WTC11 (cell line): ENCODE measurements at regions not wholly inside any gene's neighbourhood (a gene's known extent, or its start where the extent isn't known, plus 50 kb on each side); places are given as distances from the start of the nearest gene placed in this dataset.

Experiments used
- ATAC-seq: fragments of 200-7000 bp; cut with Tn5 transposase; 2 replicates; pipeline ENCODE4 v1.10.0; 2021; ENCODE audit warnings: mild to moderate bottlenecking, moderate library complexity
- CTCF ChIA-PET: fragments of 300-600 bp; sonication (Branson Sonifier 250); formaldehyde crosslinking; loops from one replicate; lab custom pipeline; 2021; ENCODE audit warnings: antibody characterized with exemption; lab: Charles Lee
- POLR2A ChIA-PET: fragments of 350-600 bp; sonication (Branson Sonifier 250); formaldehyde crosslinking; loops from one replicate; lab custom pipeline; 2021; ENCODE audit warnings: antibody characterized with exemption; lab: Charles Lee
- DNase-seq: peaks from one replicate; pipeline ENCODE4 v3.0.0; 2021; ENCODE audit warnings: low spot score
- H3K27ac Mint-ChIP-seq: 2 replicates; pipeline ENCODE4 v1.8.0; 2021; ENCODE audit warnings: mixed read lengths
- H3K27me3 Mint-ChIP-seq: 2 replicates; pipeline ENCODE4 v1.8.0; 2021; ENCODE audit warnings: low read depth, mild to moderate bottlenecking, moderate library complexity, mixed read lengths
- H3K36me3 Mint-ChIP-seq: 2 replicates; pipeline ENCODE4 v1.8.0; 2021; ENCODE audit warnings: mixed read lengths
- H3K4me1 Mint-ChIP-seq: 2 replicates; pipeline ENCODE4 v1.8.0; 2022; ENCODE audit warnings: mixed read lengths
- H3K4me3 Mint-ChIP-seq: 2 replicates; pipeline ENCODE4 v1.8.0; 2021; ENCODE audit warnings: mild to moderate bottlenecking, moderate library complexity, mixed read lengths
- H3K9me3 Mint-ChIP-seq: 2 replicates; pipeline ENCODE4 v1.8.0; 2021; ENCODE audit warnings: mixed read lengths
- ARID4B ChIP-seq: sonication (generic); formaldehyde crosslinking; IDR thresholded peaks from 2 replicates; pipeline ENCODE4 v1.8.0; 2023; ENCODE audit warnings: missing genetic modification reagents, mild to moderate bottlenecking, borderline replicate concordance
- CTCF ChIP-seq: fragments of 200-600 bp; IDR thresholded peaks from 2 replicates; pipeline ENCODE4 v1.8.0; 2022; ENCODE audit warnings: antibody characterized with exemption
- FOXK1 ChIP-seq: sonication (generic); formaldehyde crosslinking; IDR thresholded peaks from 2 replicates; pipeline ENCODE4 v1.8.0; 2022; ENCODE audit warnings: mild to moderate bottlenecking, moderate library complexity, missing genetic modification reagents
- GRHL2 ChIP-seq: fragments of 250-450 bp; sonication (Bioruptor Pico); IDR thresholded peaks from 2 replicates; pipeline ENCODE4 v1.8.0; 2022; ENCODE audit warnings: mild to moderate bottlenecking, moderate library complexity; ENCODE audit not compliant: insufficient replicate concordance, severe bottlenecking
- IRF1 ChIP-seq: sonication (generic); formaldehyde crosslinking; IDR thresholded peaks from 2 replicates; pipeline ENCODE4 v1.8.0; 2023; ENCODE audit warnings: missing genetic modification reagents
- JAZF1 ChIP-seq: fragments of 250-450 bp; sonication (Bioruptor Pico); IDR thresholded peaks from 2 replicates; pipeline ENCODE4 v1.9.0; 2021; ENCODE audit warnings: moderate library complexity, mild to moderate bottlenecking, inconsistent platforms
- JUN ChIP-seq: sonication (generic); formaldehyde crosslinking; IDR thresholded peaks from 2 replicates; pipeline ENCODE4 v1.8.0; 2023; ENCODE audit warnings: mild to moderate bottlenecking, missing genetic modification reagents
- KAT7 ChIP-seq: sonication (generic); formaldehyde crosslinking; IDR thresholded peaks from 2 replicates; pipeline ENCODE4 v1.8.1; 2023; ENCODE audit warnings: missing genetic modification reagents, mild to moderate bottlenecking, borderline replicate concordance
- MAX ChIP-seq: sonication (generic); formaldehyde crosslinking; IDR thresholded peaks from 2 replicates; pipeline ENCODE4 v1.8.0; 2022; ENCODE audit warnings: mild to moderate bottlenecking, missing genetic modification reagents
- NFATC4 ChIP-seq: fragments of 250-450 bp; sonication (Bioruptor Pico); IDR thresholded peaks from 2 replicates; pipeline ENCODE4 v1.9.0; 2021; ENCODE audit warnings: mild to moderate bottlenecking
- NR1H2 ChIP-seq: sonication (generic); formaldehyde crosslinking; IDR thresholded peaks from 2 replicates; pipeline ENCODE4 v1.9.0; 2021; ENCODE audit warnings: mild to moderate bottlenecking, moderate library complexity, missing genetic modification reagents
- NR2C2 ChIP-seq: sonication (generic); formaldehyde crosslinking; IDR thresholded peaks from 2 replicates; pipeline ENCODE4 v1.8.0; 2022; ENCODE audit warnings: mild to moderate bottlenecking, missing genetic modification reagents
- PRDM15 ChIP-seq: sonication (generic); formaldehyde crosslinking; IDR thresholded peaks from 2 replicates; pipeline ENCODE4 v1.8.0; 2022; ENCODE audit warnings: missing genetic modification reagents
- PRRX2 ChIP-seq: fragments of 250-450 bp; sonication (Bioruptor Pico); IDR thresholded peaks from 2 replicates; pipeline ENCODE4 v1.8.0; 2021; ENCODE audit warnings: mild to moderate bottlenecking
- SMAD3 ChIP-seq: sonication (generic); formaldehyde crosslinking; IDR thresholded peaks from 2 replicates; pipeline ENCODE4 v1.8.0; 2022; ENCODE audit warnings: missing genetic modification reagents, mild to moderate bottlenecking, borderline replicate concordance
- ZNF219 ChIP-seq: sonication (generic); formaldehyde crosslinking; IDR thresholded peaks from 2 replicates; pipeline ENCODE4 v1.8.0; 2023; ENCODE audit warnings: missing genetic modification reagents, mild to moderate bottlenecking, borderline replicate concordance
- ZNF281 ChIP-seq: sonication (generic); formaldehyde crosslinking; IDR thresholded peaks from 2 replicates; pipeline ENCODE4 v1.8.0; 2023; ENCODE audit warnings: mild to moderate bottlenecking, missing genetic modification reagents
- ZNF416 ChIP-seq: fragments of 250-450 bp; sonication (Bioruptor Pico); IDR thresholded peaks from 2 replicates; pipeline ENCODE4 v1.9.0; 2021; ENCODE audit warnings: mild to moderate bottlenecking, inconsistent platforms
- ZNF423 ChIP-seq: fragments of 250-450 bp; sonication (Bioruptor Pico); IDR thresholded peaks from 2 replicates; pipeline ENCODE4 v2.1.2; 2022; ENCODE audit warnings: mild to moderate bottlenecking, moderate library complexity
- ZNF425 ChIP-seq: fragments of 250-450 bp; sonication (Bioruptor Pico); conservative IDR thresholded peaks from 2 replicates; pipeline ENCODE4 v1.9.0; 2021; ENCODE audit warnings: mild to moderate bottlenecking

- ATAC-seq (no peak), DNase-seq (no peak)
- Mint-ChIP-seq H3K27ac (no peak overlapping the region), H3K4me3 (no peak overlapping the region), H3K36me3 (no peaks in the 10 kb centered on the region), H3K4me1 (peaks cover 2% of the 10 kb centered on the region; the same call in 1 of the 2 replicates), H3K9me3 (peaks cover 15% of the 10 kb centered on the region), H3K27me3 (no peaks in the 10 kb centered on the region; the same call in 1 of the 2 replicates)
- POLR2A ChIA-PET = no interaction called here
- TF ChIP-seq NR1H2 (no peak), NFATC4 (no peak), SMAD3 (CRISPR knock-in tag) (no peak), ARID4B (CRISPR knock-in tag) (no peak), GRHL2 (CRISPR knock-in tag) (no peak), NR2C2 (CRISPR knock-in tag) (no peak)
- CTCF ChIA-PET = interaction anchor here (1.7 to 2.4 kb wide), 2 partner anchors 9 to 699 kb away, joined by 5 to 15 read pairs; no protein-coding TSS in a partner anchor
These were observed 690.8 kb downstream of the INHBA start for GRCh38 chr7:41012041-41012440.

- H3K9me3 Mint-ChIP-seq = peaks cover 15% of the 10 kb centered on the region
- TF ChIP-seq CTCF (no peak), PRDM15 (no peak), JUN (CRISPR knock-in tag) (no peak), ZNF281 (CRISPR knock-in tag) (no peak), ZNF219 (CRISPR knock-in tag) (no peak), IRF1 (CRISPR knock-in tag) (no peak), FOXK1 (no peak), JAZF1 (CRISPR knock-in tag) (no peak), ZNF416 (no peak), ZNF425 (CRISPR knock-in tag) (no peak), NR2C2 (CRISPR knock-in tag) (no peak), ZNF423 (CRISPR knock-in tag) (no peak), PRRX2 (no peak), KAT7 (no peak), MAX (no peak)
- TF ChIP-seq, all 79 proteins: peak for 0
- Mint-ChIP-seq H3K36me3 (no peaks in the 10 kb centered on the region), H3K4me1 (peaks cover 2% of the 10 kb centered on the region; the same call in 1 of the 2 replicates), H3K4me3 (no peak overlapping the region), H3K27me3 (no peaks in the 10 kb centered on the region; the same call in 1 of the 2 replicates), H3K27ac (no peak overlapping the region)
- DNase-seq (no peak), ATAC-seq (no peak)
- POLR2A ChIA-PET = no interaction called here
- CTCF ChIA-PET = interaction anchor here (1.7 kb wide), 1 partner anchor 700 kb away, joined by 5 read pairs; no protein-coding TSS in a partner anchor
These were observed 691.9 kb downstream of the INHBA start for GRCh38 chr7:41010967-41011366.
